Panc1 (cell line): ENCODE measurements at regions not wholly inside any gene's neighbourhood (a gene's known extent, or its start where the extent isn't known, plus 50 kb on each side); places are given as distances from the start of the nearest gene placed in this dataset.

Experiments
- ATAC-seq: fragments of 200-7000 bp; cut with Tn5 transposase; 2 replicates; pipeline ENCODE4 v1.9.1; 2020; ENCODE audit warnings: mild to moderate bottlenecking, moderate library complexity
- BruUV-seq: library from RNA; stranded (reverse); fragments of 400-500 nt; replicated peaks from 2 replicates; lab custom pipeline; 2021; lab: Mats Ljungman, UMichigan
- CTCF ChIA-PET: fragments of 300-600 bp; sonication (Branson Sonifier 250); formaldehyde crosslinking; loops from one replicate; lab custom pipeline; 2022; ENCODE audit warnings: antibody characterized with exemption; lab: Charles Lee
- POLR2A ChIA-PET: fragments of 300-600 bp; sonication (Branson Sonifier 250); formaldehyde crosslinking; loops from one replicate; lab custom pipeline; 2022; ENCODE audit warnings: antibody characterized with exemption; lab: Charles Lee
- DNase-seq: peaks from one replicate; pipeline ENCODE4 v3.0.0-alpha.2; 2010; ENCODE audit warnings: low read depth, low spot score
- H3K27ac ChIP-seq: 2 replicates; pipeline ENCODE4 v1.5.1; 2011; ENCODE audit warnings: mild to moderate bottlenecking, low read length, inconsistent platforms
- H3K27me3 ChIP-seq: fragments of 200-500 bp; sonication (Bioruptor generic); 2 replicates; pipeline ENCODE4 v1.6.0; 2014; ENCODE audit warnings: low read length, inconsistent platforms; ENCODE audit not compliant: control insufficient read depth, insufficient read depth
- H3K36me3 ChIP-seq: fragments of 200-500 bp; sonication (Bioruptor generic); 2 replicates; pipeline ENCODE4 v1.5.1; 2014; ENCODE audit warnings: inconsistent platforms, mild to moderate bottlenecking, low read length, moderate library complexity; ENCODE audit not compliant: control insufficient read depth, insufficient read depth
- H3K4me1 ChIP-seq: 2 replicates; pipeline ENCODE4 v1.5.1; 2011; ENCODE audit warnings: inconsistent platforms, mild to moderate bottlenecking, low read length, moderate library complexity; ENCODE audit not compliant: control insufficient read depth, insufficient read depth
- H3K4me3 ChIP-seq, 2 experiments: 2 replicates each; pipeline ENCODE4 v1.5.1; 2011 to 2012; ENCODE audit warnings: low read depth in 2 of 2, low read length in 2 of 2, mild to moderate bottlenecking in 2 of 2, inconsistent platforms in 1 of 2, moderate library complexity in 1 of 2
- H3K9me3 ChIP-seq: fragments of 200-500 bp; sonication (Bioruptor generic); 2 replicates; pipeline ENCODE4 v1.5.1; 2014; ENCODE audit warnings: low read depth, mild to moderate bottlenecking, inconsistent platforms, low read length, moderate library complexity; ENCODE audit not compliant: control insufficient read depth, insufficient read depth
- CTCF ChIP-seq: fragments of 450-650 bp; IDR thresholded peaks from 2 replicates; pipeline ENCODE4 v1.5.1; 2017; ENCODE audit warnings: mild to moderate bottlenecking
- POLR2AphosphoS5 ChIP-seq: IDR thresholded peaks from 2 replicates; pipeline ENCODE4 v1.6.1; 2012; ENCODE audit warnings: mild to moderate bottlenecking, low read depth, low read length, moderate library complexity
- REST ChIP-seq, 2 experiments: IDR thresholded peaks; 2 replicates each; pipeline ENCODE4 v1.6.1; 2011 to 2012; ENCODE audit warnings: low read depth in 2 of 2, control low read depth in 1 of 2, low read length in 1 of 2, mild to moderate bottlenecking in 1 of 2, moderate library complexity in 1 of 2; ENCODE audit not compliant: insufficient read depth in 1 of 2
- SIN3A ChIP-seq: IDR thresholded peaks from 2 replicates; pipeline ENCODE4 v1.6.1; 2012; ENCODE audit warnings: low read depth, mild to moderate bottlenecking, low read length, moderate library complexity, borderline replicate concordance; ENCODE audit not compliant: insufficient read depth
- TCF7L2 ChIP-seq: IDR thresholded peaks from 2 replicates; pipeline ENCODE4 v1.6.1; 2011; ENCODE audit warnings: mild to moderate bottlenecking, low read depth, low read length, inconsistent platforms
- in situ Hi-C: cut with HindIII; loops from 2 replicates; pipeline ENCODE4 v1.10.0; 2016; ENCODE audit warnings: low sequenced_read_pairs, low pct_unique_long_range_greater_than_20kb
- intact Hi-C: fragments of 100-400 bp; cut with micrococcal nuclease; formaldehyde crosslinking; loops from one replicate; pipeline ENCODE4 v1.10.0; 2022; ENCODE audit not compliant: unreplicated experiment

DNA sequence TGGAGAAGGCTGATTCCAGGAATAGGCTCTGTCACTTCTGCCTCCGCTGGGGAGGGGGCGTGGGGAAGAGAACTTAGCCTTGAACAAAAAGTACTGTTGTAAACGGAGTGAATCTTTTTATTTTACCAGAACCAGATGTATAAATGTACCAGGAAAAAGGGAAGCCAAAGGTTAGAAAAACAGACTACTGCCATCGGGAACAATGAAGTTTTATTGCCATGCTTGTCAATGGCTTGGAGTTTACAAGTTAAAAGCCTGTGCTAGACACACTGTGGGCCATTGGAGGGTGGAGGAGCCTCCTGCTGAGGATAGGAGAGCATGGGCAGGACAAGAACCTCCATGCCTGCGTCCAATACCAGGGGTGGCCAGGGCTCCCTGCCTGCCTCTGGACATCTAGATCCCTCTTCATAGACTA lies 161.7 kb upstream of the LYZL2 start:
- Histone ChIP-seq H3K36me3 (no peaks in the 10 kb centered on the region), H3K27ac (no peak overlapping the region), H3K4me1 (no peaks in the 10 kb centered on the region), H3K4me3 (no peak overlapping the region), H3K27me3 (no peaks in the 10 kb centered on the region), H3K9me3 (no peaks in the 10 kb centered on the region)
- DNase-seq (no peak), ATAC-seq (no peak)
- TF ChIP-seq POLR2AphosphoS5 (no peak), SIN3A (no peak), CTCF (no peak), REST (IDR thresholded peaks at IDR 0.05; ENCODE audit: insufficient read depth in 1 of 2, low read depth in 2 of 2, low read length in 1 of 2) (no peak), TCF7L2 (no peak)
- intact Hi-C loops (no loop called here), in situ Hi-C loops (no loop called here)
- POLR2A ChIA-PET = no interaction called here
- CTCF ChIA-PET = no interaction called here
- BruUV-seq = no TSS peak

DNA sequence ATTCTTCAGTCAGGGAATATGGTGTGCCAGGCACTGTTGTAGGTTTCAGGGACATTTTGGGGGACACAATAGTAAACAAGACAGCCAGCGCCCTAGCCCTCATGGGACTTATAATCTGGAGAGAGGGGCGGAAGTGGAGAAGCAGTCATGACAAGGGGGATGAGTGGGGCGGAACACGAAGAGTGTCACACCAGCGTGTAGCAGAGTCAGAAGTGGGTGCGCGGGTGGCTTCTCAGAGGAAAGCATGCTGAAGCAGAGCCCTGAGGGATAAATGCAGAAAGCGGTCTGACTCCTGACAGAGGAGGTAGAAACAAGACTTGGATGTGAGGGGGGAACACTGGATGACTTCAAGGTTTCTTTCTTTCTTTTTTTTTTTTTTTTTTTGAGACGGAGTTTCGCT lies 160.3 kb upstream of the LYZL2 start:
- BruUV-seq = no TSS peak
- in situ Hi-C loops = no loop called here
- TF ChIP-seq CTCF (no peak), REST (IDR thresholded peaks at IDR 0.05; ENCODE audit: insufficient read depth in 1 of 2, low read depth in 2 of 2, low read length in 1 of 2) (no peak), POLR2AphosphoS5 (no peak), SIN3A (no peak), TCF7L2 (no peak)
- H3K27me3 ChIP-seq = no peaks in the 10 kb centered on the region
- POLR2A ChIA-PET = interaction anchor here (0.7 kb wide), 1 partner anchor 724 kb away, joined by 5 read pairs; no protein-coding TSS in a partner anchor
- ATAC-seq (no peak), DNase-seq (no peak)
- no peaks in the 10 kb centered on the region for H3K36me3 ChIP-seq
- intact Hi-C loops = no loop called here
- no peak overlapping the region for H3K27ac ChIP-seq
- CTCF ChIA-PET = no interaction called here
- no peak overlapping the region for H3K4me3 ChIP-seq
- no peaks in the 10 kb centered on the region for H3K9me3 ChIP-seq
- H3K4me1 ChIP-seq = no peaks in the 10 kb centered on the region
